HG03565 (cell line): ENCODE measurements at regions not wholly inside any gene's neighbourhood (a gene's known extent, or its start where the extent isn't known, plus 50 kb on each side); places are given as distances from the start of the nearest gene placed in this dataset.

Source experiments
- ATAC-seq: cut with Tn5 transposase; IDR thresholded peaks from one replicate; pipeline ENCODE4 v1.9.1; 2021; ENCODE audit warnings: mild to moderate bottlenecking, moderate library complexity; ENCODE audit not compliant: unreplicated experiment

GRCh38 chr3:115448851-115449250 is 174.5 kb upstream of the GAP43 start:
- ATAC-seq = no peak

GRCh38 chr3:115450036-115450435 is 173.3 kb upstream of the GAP43 start:
- ATAC-seq = no peak

GRCh38 chr3:115464036-115464435 is 159.3 kb upstream of the GAP43 start:
- no peak for ATAC-seq

GRCh38 chr3:115469649-115470048 is 153.7 kb upstream of the GAP43 start:
- no peak for ATAC-seq

DNA sequence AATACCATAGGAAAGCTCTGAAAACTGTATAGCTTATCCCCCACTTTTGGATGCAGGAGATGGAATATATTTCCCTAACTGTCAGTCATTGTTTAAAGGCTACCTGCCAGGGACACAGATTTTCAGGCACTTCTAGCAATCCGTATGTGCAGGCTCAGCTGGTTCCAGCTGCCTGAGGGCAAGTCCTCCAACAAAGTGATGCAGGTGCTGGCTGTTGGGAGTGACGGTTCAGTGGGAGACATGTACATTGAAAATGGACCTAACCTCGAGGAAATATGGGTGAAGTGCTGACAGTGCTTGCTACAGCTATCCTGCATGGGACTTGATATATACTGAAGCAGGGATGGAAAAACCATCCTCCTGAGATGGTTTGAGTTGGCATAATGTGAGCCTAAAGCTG is 153.1 kb upstream of the GAP43 start:
- ATAC-seq = no peak

DNA sequence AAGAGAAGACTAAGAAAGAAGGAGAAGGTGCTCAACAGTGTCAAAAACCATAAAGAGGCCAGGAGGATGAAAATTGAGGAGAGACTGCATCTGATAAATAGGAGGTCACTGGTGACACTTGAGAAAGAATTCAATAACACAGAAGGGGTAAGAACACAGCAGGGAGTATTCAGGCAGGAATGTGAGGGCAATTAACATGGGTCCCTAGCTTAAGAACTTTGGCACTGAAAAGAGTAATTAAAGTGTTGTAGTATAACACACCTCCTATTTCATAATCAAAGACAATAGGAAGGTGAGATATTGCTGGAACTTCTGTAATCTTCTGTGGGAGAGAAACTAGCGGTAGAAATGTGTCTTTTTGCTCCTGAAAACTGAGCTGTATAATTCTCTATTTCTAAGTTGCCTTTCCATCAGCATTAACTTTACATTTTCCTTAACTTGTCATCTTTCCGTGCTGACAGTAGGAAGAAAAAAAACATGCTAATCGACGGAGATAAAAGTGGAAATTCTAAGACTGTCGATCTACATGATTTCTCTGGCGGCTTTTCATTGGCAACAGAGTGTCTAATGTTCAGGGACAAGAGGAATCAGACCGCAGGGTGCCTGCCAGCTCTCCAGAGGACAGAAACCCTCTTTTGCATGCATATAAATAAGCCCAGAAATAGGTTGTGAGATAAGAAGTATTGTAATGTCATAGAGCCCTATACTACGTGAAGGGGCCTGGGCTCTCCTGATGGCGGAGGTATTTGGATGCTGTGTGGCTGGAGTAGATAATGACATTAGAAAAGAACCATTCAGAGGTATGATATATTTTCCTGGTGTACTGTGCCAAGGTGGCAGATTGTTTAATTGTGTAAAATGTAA is 147.9 kb upstream of the GAP43 start:
- ATAC-seq = no peak

DNA sequence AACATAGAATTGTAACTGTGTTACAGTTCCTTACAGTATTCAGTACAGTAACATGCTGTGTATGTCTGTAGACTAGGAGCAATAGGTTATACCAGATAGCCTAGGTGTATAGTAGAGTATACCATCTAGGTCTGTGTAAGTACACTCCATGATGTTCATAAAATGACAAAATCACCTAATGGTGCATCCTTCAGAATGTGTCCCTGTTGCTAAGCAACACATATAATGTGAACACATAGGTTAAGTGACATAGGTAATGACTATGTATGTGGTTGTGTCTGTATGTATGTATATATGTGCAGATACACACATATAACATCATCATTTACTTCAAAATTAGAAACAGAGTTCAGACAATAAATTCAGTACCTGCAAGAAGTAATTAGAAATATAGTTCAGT is 146.8 kb upstream of the GAP43 start:
- ATAC-seq = no peak

GRCh38 chr3:115478359-115478758 is 145.0 kb upstream of the GAP43 start:
- ATAC-seq = no peak

DNA sequence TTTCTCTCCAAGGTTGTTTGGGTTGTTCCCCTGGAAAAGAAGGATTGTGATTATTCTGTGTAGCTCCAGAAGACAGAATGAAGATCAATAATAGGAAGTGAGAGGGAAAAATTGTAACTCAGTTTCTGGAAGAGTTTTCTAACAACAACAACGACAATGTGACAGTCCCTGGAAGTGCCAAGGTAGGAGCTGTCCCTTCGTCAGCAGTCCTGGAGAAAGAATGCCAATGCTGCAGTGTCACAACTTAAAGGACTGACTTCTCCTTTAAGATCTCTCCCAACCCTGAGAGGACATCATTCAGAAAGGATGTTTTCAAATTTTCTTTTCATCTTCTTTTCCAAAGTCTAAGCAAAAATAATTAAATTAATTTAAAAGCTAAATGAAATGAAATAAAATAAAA is 136.4 kb upstream of the GAP43 start:
- no peak for ATAC-seq

- ATAC-seq = no peak
Observed at GRCh38 chr3:115487968-115488367, 135.3 kb upstream of the GAP43 start.

- no peak for ATAC-seq
Observed at GRCh38 chr3:115488409-115488808, 134.9 kb upstream of the GAP43 start.

- ATAC-seq = no peak
Observed at GRCh38 chr3:115494826-115495225, 128.5 kb upstream of the GAP43 start.

- no peak for ATAC-seq
Observed at GRCh38 chr3:115498421-115498820, 124.9 kb upstream of the GAP43 start.

GRCh38 chr3:115498898-115499297 is 124.4 kb upstream of the GAP43 start:
- ATAC-seq = no peak

DNA sequence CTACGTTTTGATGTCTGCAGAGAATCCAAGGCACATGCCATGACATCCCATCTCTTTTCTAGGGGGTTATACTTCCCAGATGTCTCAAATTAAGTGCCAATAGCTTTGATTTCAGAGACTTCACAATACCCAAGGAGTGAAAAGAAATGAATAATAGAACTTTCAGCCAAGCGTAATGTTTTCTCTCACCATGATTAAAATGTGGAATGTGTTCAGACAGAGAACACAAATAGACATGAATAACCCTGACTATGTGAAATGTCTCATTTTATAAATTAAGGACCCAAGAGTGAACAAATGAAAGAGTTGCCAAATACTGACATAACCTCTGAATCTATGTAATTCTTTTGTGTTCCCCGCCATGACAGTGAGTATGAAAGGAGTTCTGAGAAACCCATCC is 123.6 kb upstream of the GAP43 start:
- no peak for ATAC-seq

GRCh38 chr3:115500795-115501194 is 122.5 kb upstream of the GAP43 start:
- no peak for ATAC-seq

DNA sequence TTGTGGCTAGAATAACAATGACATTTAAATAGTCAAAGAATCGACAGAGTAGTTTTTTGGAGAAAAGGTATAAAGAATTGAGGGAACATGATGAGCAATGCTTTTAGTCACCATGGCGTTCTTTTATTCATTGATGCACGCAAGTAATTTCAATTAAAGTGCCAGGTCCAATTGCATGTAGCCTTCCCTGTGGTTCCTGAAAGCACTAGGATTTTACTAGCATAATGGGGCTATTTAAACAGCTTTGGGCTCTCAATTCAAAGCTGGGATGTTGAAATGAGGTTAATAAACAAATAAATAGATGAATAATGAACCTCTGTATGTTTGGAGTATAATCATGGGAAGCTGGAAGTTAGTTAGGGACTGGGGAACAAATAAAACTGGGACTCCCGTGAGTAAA is 121.2 kb upstream of the GAP43 start:
- no peak for ATAC-seq

- ATAC-seq = no peak
Observed at GRCh38 chr3:115503394-115503793, 119.9 kb upstream of the GAP43 start.

DNA sequence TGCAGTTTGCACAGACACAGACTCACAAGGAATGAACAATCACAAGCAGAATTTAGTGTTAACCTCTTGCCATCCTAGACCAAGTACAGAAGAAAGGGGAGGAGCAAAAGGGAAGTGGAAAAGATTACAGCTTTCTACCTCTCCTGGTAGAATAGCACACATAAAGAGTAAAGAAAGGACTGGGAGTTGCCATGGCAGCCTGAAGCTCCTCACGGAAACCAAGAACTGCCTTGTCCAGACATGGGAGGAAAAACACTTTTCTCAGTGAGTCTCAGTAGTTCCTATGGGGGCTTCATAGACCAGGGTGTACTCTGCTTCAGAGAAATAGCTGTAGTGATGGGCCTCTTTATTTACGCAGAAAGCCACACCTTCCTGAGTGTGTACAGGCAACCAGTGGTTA is 114.7 kb upstream of the GAP43 start:
- no peak for ATAC-seq

DNA sequence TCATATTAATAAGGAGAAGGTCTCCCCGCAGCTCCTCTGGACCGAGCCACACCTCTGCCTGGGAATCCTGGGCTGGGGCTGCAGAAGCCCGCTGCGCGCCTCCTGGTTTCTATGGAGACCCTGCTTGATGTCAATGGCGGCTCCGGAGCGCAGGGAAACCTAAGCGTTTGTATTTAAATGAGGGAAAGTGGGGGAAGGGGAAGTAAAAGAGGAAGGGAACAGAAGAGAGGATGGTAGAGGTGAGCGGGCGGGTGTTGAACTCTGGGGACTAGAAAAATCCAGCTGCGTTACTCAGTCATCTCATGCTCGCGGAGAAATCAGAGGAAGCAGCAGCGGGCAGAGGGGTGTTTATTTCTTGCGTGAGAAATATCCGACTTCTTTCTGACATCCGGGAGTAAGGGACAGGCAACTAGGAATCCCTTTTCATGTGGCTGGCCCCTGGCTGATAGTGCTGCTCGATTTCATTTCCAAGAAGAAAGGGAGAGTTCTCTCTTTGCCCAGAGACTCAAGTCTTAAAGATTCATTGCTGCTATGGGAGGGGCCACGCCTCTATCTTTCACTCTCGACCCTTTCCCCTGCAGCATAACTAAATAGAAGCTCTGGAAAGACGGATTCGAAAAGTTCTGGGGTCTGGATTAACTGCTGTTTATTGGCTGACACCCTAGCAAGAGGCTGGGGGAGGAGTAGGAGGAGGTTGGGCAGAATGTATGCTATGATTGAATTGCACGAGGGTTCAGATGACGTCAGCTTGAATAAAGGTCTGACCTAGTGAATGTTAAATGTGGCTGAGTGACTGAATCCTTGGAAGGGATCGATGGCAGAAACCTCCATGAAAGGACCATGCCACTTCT is 110.5 kb upstream of the GAP43 start:
- no peak for ATAC-seq

GRCh38 chr3:115513416-115513800 is 109.9 kb upstream of the GAP43 start:
- no peak for ATAC-seq

DNA sequence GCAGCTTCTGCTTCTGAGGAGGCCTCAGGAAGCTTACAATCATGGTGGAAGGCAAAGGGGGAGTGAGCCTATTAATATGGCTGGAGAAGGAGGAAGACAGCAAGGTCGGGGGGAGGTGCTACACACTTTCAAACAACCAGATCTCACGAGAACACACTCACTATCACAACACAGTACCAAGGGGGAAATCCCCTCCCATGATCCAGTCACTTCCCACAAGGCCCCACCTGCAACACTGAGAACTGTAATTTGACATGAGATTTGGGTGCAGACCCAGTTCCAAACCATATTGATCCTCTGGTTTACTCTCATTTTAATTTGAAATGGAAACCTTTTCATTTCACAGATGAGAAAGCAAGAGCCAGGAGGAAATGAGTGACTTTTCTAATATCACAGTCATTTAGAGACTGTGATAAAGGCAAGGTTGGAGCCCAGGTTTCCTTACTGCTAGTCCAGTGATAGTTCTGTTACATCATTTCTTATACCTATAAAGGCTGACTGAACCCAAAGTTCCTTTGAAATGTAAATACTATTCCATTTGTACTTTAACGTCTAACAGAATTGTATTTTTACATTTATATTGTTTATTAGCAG is 105.8 kb upstream of the GAP43 start:
- peak; percentile 36 for ATAC-seq
